Testis (tissue), 2 donors: ENCODE measurements at regions not wholly inside any gene's neighbourhood (a gene's known extent, or its start where the extent isn't known, plus 50 kb on each side); places are given as distances from the start of the nearest gene placed in this dataset.
A peak's percentile ranks its signal among the peaks of the same experiment; 100 is the strongest.

Experiments
- POLR2A ChIP-seq: fragments of 450-650 bp; IDR thresholded peaks from one replicate; pipeline ENCODE4 v1.6.1; 2017; ENCODE audit warnings: antibody characterized with exemption, mild to moderate bottlenecking, moderate library complexity
- TF ChIP-seq, protein P1 (sequence below), 3 experiments: fragments of 450-650 bp in 2 of 3; fragments of 200-600 bp in 1 of 3; sonication (generic) in 1 of 3; IDR thresholded peaks; one replicate each; pipeline ENCODE4 v1.5.1; 2016 to 2019; ENCODE audit warnings: antibody characterized with exemption in 3 of 3, mild to moderate bottlenecking in 2 of 3, moderate library complexity in 1 of 3

DNA sequence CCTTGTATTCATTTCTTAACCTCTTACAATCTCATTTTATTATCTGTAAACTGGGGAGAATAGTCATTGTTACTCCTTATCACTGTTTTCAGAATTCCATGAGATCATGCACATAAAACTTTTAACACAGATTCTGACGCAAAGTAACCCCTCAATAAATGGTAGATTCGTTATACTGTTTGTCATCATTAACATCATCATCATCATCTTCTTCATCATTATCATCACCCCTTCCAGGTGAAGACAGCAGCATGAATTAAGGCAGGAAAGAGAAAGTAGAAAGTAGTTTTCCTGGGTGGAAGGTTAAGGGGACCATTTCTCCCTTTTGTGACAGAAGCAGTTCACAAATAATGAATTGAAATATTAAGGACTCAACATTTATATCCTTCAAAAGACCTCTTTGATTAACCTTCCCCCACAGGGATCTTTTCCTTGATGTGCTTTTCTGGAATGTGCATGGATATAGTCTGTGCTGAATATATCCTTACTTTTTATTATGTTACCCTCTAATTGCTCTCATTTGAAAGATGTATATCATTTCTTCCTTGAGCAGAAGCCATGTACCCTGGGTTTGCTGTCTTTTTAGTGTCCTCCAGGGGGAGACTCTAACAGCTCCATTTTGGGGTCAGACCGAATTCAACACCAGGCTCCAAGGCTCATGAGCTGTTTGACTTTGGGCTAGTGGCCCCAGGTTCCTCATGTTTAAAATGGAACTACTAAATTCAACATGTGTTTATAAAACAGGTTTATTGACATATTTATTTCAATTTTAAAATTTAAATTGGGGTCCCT is 1029.9 kb upstream of the WWC1 start:
- TF ChIP-seq, protein P1, sequence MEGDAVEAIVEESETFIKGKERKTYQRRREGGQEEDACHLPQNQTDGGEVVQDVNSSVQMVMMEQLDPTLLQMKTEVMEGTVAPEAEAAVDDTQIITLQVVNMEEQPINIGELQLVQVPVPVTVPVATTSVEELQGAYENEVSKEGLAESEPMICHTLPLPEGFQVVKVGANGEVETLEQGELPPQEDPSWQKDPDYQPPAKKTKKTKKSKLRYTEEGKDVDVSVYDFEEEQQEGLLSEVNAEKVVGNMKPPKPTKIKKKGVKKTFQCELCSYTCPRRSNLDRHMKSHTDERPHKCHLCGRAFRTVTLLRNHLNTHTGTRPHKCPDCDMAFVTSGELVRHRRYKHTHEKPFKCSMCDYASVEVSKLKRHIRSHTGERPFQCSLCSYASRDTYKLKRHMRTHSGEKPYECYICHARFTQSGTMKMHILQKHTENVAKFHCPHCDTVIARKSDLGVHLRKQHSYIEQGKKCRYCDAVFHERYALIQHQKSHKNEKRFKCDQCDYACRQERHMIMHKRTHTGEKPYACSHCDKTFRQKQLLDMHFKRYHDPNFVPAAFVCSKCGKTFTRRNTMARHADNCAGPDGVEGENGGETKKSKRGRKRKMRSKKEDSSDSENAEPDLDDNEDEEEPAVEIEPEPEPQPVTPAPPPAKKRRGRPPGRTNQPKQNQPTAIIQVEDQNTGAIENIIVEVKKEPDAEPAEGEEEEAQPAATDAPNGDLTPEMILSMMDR (IDR thresholded peaks at IDR 0.05): peak in 1 of 3 experiments; percentile 18
- no peak for TF ChIP-seq POLR2A
